Coronary artery (tissue), 2 donors: ENCODE measurements at regions not wholly inside any gene's neighbourhood (a gene's known extent, or its start where the extent isn't known, plus 50 kb on each side); places are given as distances from the start of the nearest gene placed in this dataset.

Experiments used
- DNase-seq: peaks from one replicate; pipeline ENCODE4 v3.0.0-alpha.2; 2017; ENCODE audit warnings: low spot score
- H3K27ac ChIP-seq, 2 donors: fragments of 200-600 bp; sonication (generic); one replicate each; pipeline ENCODE4 v1.5.1; 2016 to 2019
- H3K4me3 ChIP-seq: fragments of 200-600 bp; sonication (generic); 2 replicates; pipeline ENCODE4 v1.5.1; 2016; ENCODE audit warnings: mild to moderate bottlenecking, moderate library complexity
- CTCF ChIP-seq: fragments of 200-600 bp; sonication (generic); IDR thresholded peaks from one replicate; pipeline ENCODE4 v1.5.1; 2019; ENCODE audit warnings: antibody characterized with exemption

GRCh38 chr2:7683708-7684107, 766.5 kb downstream of the RNF144A start:
- Histone ChIP-seq H3K27ac (no peak overlapping the region), H3K4me3 (no peak overlapping the region)
- TF ChIP-seq CTCF, result no peak
- DNase-seq, result no peak

GRCh38 chr2:7685342-7686015, 768.3 kb downstream of the RNF144A start:
- Histone ChIP-seq H3K4me3 (no peak overlapping the region), H3K27ac (no peak overlapping the region)
- no peak for DNase-seq
- TF ChIP-seq CTCF, result no peak

DNA sequence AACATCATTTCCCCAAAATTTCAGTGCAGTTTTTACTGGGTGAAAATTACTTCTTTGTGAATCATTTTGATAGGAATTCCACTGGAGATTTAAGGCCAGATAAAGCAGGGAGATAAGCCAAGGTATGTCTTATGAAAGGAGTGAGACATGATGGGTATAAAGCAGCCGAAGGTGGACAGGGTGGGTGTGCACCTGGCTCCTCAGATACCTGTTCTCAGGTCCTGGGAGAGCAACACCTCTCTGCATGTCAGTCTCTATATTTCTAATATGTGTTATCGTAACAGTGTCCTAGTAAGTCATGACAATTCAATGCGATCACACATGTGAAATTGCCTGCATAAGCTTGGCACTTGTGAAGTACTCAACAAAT, 768.8 kb downstream of the RNF144A start:
- no peak for DNase-seq
- no peak for TF ChIP-seq CTCF
- H3K4me3 ChIP-seq, result no peak overlapping the region
- H3K27ac ChIP-seq, result no peak overlapping the region

DNA sequence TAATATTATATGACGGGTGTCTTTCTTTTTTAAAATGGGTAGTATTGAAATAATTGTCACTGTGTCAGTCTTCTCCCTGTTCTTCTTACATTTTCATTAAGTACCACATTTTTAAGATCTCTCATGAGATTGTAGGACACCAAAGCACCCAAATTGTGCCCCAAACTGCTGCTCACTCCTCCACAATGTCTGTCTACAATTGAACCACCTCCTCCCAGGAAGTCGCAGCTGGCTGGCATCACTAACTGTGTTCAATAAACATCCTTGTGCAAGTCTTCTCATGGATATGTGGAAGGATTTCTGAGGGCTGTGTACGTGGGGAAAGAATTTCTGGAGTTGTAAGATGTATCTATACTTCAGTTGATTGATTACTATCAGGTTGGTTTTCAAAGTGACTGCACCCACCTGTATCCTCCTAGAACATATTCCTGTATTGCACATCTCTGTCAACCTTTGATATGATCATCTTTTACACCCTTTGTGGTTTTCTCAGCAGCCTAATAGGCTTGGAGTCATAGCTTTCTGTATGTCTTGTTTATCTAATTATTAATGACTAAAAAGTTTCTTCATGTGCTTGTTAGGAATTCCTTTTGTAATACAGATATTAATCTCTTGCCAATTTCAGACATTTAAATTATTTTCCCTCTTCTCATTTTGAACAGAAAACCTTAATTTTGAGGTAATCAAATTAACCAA, 774.9 kb downstream of the RNF144A start:
- no peak for DNase-seq
- no peak for TF ChIP-seq CTCF

GRCh38 chr2:7692657-7693161, 775.5 kb downstream of the RNF144A start:
- Histone ChIP-seq H3K4me3 (no peak overlapping the region), H3K27ac (no peak overlapping the region)
- peak; percentile 76 for DNase-seq
- TF ChIP-seq CTCF, result no peak

More for the DNA sequence above, 774.9 kb downstream of the RNF144A start:
- H3K27ac ChIP-seq, result no peak overlapping the region
- no peak overlapping the region for H3K4me3 ChIP-seq

GRCh38 chr2:7693246-7694075, 776.2 kb downstream of the RNF144A start:
- DNase-seq, result no peak
- no peak overlapping the region for H3K27ac ChIP-seq
- no peak for TF ChIP-seq CTCF
- no peak overlapping the region for H3K4me3 ChIP-seq
